T-cell (primary cell): ENCODE measurements at regions not wholly inside any gene's neighbourhood (a gene's known extent, or its start where the extent isn't known, plus 50 kb on each side); places are given as distances from the start of the nearest gene placed in this dataset.

ENCODE experiments used
- ATAC-seq, 4 experiments: fragments of 200-7000 bp in 3 of 4; fragments of 150-1000 bp in 1 of 4; cut with Tn5 transposase; replicated peaks in 1 of 4; 1 replicate in 3 of 4; 2 replicates in 1 of 4; pipeline ENCODE4 v1.10.0; 2021; ENCODE audit warnings: moderate library complexity in 3 of 4, mild to moderate bottlenecking in 2 of 4, moderate number of reproducible peaks in 1 of 4
- CTCF ChIA-PET, 2 donors: fragments of 300-600 bp; sonication (Branson Sonifier 250); formaldehyde crosslinking; loops; one replicate each; lab custom pipeline; 2022; ENCODE audit warnings: antibody characterized with exemption in 2 of 2; lab: Charles Lee
- POLR2A ChIA-PET, 2 donors: fragments of 300-600 bp; sonication (Branson Sonifier 250); formaldehyde crosslinking; loops; one replicate each; lab custom pipeline; 2022; ENCODE audit warnings: antibody characterized with exemption in 2 of 2; lab: Charles Lee
- DNase-seq, 35 experiments: peaks; one replicate each; pipeline versions ENCODE4 v3.0.0 to v3.0.0-alpha.2; 2013 to 2023
- H3K27ac ChIP-seq: one replicate; pipeline ENCODE4 v1.5.1; 2013; ENCODE audit warnings: low read length
- H3K27me3 ChIP-seq, 2 experiments: replicated peaks in 1 of 2; 1 replicate in 1 of 2; 2 replicates in 1 of 2; pipeline versions ENCODE4 v1.6.1 to v1.7.0; 2013; ENCODE audit warnings: low read length in 1 of 2, mixed read lengths in 1 of 2; ENCODE audit not compliant: control insufficient read depth in 2 of 2, insufficient read depth in 2 of 2; ENCODE audit errors: extremely low read depth in 1 of 2
- H3K36me3 ChIP-seq, 2 donors: 1 replicate in 1 of 2; 2 replicates in 1 of 2; pipeline versions ENCODE4 v1.6.1 to v1.7.0; 2013; ENCODE audit warnings: low read length in 1 of 2; ENCODE audit not compliant: control insufficient read depth in 2 of 2, insufficient read depth in 1 of 2; ENCODE audit errors: extremely low read depth in 1 of 2
- H3K4me1 ChIP-seq, 2 experiments: 1 replicate in 1 of 2; 2 replicates in 1 of 2; pipeline versions ENCODE4 v1.6.1 to v1.7.0; 2013; ENCODE audit warnings: low read length in 2 of 2, mixed read lengths in 1 of 2; ENCODE audit not compliant: insufficient read depth in 2 of 2, control insufficient read depth in 1 of 2; ENCODE audit errors: extremely low read depth in 1 of 2
- H3K4me3 ChIP-seq, 2 donors: 1 replicate in 1 of 2; 2 replicates in 1 of 2; pipeline versions ENCODE4 v1.5.1 to v1.7.0; 2013; ENCODE audit warnings: mild to moderate bottlenecking in 2 of 2, low read length in 1 of 2, moderate library complexity in 1 of 2; ENCODE audit not compliant: control insufficient read depth in 1 of 2; ENCODE audit errors: extremely low read depth in 1 of 2
- H3K9me3 ChIP-seq: 2 replicates; pipeline ENCODE4 v1.7.0; 2013
- H3K27ac Mint-ChIP-seq, 2 donors: one replicate each; pipeline ENCODE4 v1.8.0; 2020 to 2021; ENCODE audit warnings: mild to moderate bottlenecking in 2 of 2, mixed read lengths in 2 of 2
- H3K27me3 Mint-ChIP-seq, 2 donors: one replicate each; pipeline ENCODE4 v1.8.0; 2021 to 2022; ENCODE audit warnings: mixed read lengths in 2 of 2
- H3K36me3 Mint-ChIP-seq: one replicate; pipeline ENCODE4 v1.8.0; 2021; ENCODE audit warnings: mixed read lengths
- H3K4me1 Mint-ChIP-seq, 3 donors: one replicate each; pipeline ENCODE4 v1.8.0; 2020 to 2022; ENCODE audit warnings: mixed read lengths in 3 of 3, mild to moderate bottlenecking in 1 of 3
- H3K4me3 Mint-ChIP-seq, 3 donors: one replicate each; pipeline ENCODE4 v1.8.0; 2020 to 2022; ENCODE audit warnings: mild to moderate bottlenecking in 3 of 3, mixed read lengths in 3 of 3, moderate library complexity in 3 of 3
- H3K9me3 Mint-ChIP-seq, 3 donors: one replicate each; pipeline ENCODE4 v1.8.0; 2020 to 2022; ENCODE audit warnings: mixed read lengths in 3 of 3
- WGBS: methylation state at CpG from one replicate; pipeline ENCODE4 v1.1.5; 2013; ENCODE audit warnings: missing lambda C conversion rate; ENCODE audit not compliant: insufficient coverage; 5-methylcytosine and 5-hydroxymethylcytosine counted together

DNA sequence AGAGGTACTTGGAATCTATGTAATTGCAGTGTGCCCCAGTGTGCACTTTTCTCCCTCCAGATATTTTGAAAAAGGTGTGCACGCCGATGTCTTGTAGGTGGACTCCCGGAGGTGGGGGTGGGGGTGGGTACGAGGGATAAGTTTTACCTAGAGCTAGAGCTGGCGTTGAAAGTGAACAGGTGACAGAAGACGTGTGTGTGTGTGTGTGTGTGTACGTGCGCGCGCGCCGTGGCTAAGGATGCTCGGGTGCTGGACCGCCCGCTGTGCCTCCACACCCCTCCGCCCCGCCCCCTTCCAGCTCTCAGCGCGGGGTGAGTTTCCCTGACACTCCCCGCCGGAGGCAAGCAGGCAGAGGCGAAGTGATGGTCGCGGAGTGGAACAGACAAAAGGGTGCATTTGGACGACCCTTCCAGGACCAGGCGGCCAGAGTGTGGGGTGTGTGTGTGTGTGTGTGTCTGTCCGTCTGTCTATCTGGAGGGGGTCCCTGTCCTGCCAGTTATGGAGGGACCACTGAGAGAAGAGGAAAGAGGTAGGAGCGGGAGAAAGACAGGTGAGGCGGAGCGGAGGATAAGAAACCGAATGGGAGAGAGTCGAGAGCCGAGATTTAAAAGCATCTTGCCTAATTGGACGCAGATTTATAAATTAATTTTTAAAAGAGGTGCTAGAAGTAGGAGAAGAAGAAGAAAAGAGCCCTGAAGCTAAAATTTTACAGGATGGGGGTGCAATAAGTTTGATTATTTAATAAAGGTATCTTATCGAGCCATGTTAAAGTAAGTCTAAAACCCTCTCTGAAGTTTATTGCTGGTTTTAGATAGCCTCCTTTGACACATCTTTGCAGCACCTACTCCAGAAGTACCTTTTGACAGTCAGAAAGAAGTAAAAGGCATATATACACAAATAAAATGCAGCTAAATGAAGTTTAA is 335.8 kb upstream of the THRB start:
- 10% methylated on average over 28 of the region's 35 CpGs for WGBS
- H3K4me1 Mint-ChIP-seq = no peaks in the 10 kb centered on the region

DNA sequence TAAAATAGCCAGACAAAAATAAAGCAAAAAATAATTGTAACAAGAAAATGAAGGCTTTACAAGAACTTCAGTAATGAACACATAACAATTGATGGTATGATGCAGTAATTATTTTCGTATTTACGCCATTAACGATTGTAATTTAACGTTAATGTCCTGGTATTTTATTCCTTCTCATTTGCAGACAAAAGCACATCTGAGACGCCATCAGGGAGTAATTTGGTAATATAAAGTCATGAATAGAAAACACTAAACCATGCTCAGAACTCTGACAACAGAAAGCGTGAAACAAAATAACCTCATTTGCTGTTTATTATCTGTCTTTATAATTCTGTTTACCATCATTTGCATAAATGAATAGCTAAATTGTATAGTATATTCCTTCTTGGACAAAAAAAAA is 336.6 kb upstream of the THRB start:
- H3K4me1 ChIP-seq = no peaks in the 10 kb centered on the region
- H3K27ac ChIP-seq = no peak overlapping the region
- CTCF ChIA-PET = interaction anchor here in 1 of 2 donors (0.6 kb wide), 1 partner anchor 1398 kb away, joined by 3 read pairs; no protein-coding TSS in a partner anchor
- Mint-ChIP-seq H3K27me3 (peaks cover 36 to 43% of the 10 kb centered on the region in 2 donors), H3K4me3 (no peak overlapping the region), H3K4me1 (no peaks in the 10 kb centered on the region), H3K27ac (no peak overlapping the region), H3K36me3 (no peaks in the 10 kb centered on the region), H3K9me3 (peaks cover 5 to 17% (median 16%) of the 10 kb centered on the region in 3 donors)
- ATAC-seq (no peak), DNase-seq (no peak)
- POLR2A ChIA-PET = no interaction called here
- no peaks in the 10 kb centered on the region for H3K9me3 ChIP-seq
- H3K27me3 ChIP-seq = peaks cover 17 to 18% of the 10 kb centered on the region in 2 experiments
- no peak overlapping the region for H3K4me3 ChIP-seq
- WGBS = no CpG with 5 or more reads among the region's 6 CpGs
- no peaks in the 10 kb centered on the region for H3K36me3 ChIP-seq

More for the DNA sequence above, 335.8 kb upstream of the THRB start:
- Mint-ChIP-seq H3K4me3 (no peak overlapping the region), H3K36me3 (no peaks in the 10 kb centered on the region), H3K9me3 (peaks cover 2 to 17% (median 16%) of the 10 kb centered on the region in 3 donors), H3K27ac (no peak overlapping the region), H3K27me3 (peaks cover 36 to 43% of the 10 kb centered on the region in 2 donors)
- peaks cover 17 to 18% of the 10 kb centered on the region in 2 experiments for H3K27me3 ChIP-seq
- DNase-seq (no peak), ATAC-seq (no peak)
- POLR2A ChIA-PET = no interaction called here
- no peaks in the 10 kb centered on the region for H3K9me3 ChIP-seq
- CTCF ChIA-PET = interaction anchor here in 1 of 2 donors (0.6 kb wide), 1 partner anchor 1399 kb away, joined by 3 read pairs; no protein-coding TSS in a partner anchor
- H3K36me3 ChIP-seq = no peaks in the 10 kb centered on the region
- H3K4me1 ChIP-seq = no peaks in the 10 kb centered on the region
- H3K4me3 ChIP-seq = no peak overlapping the region
- no peak overlapping the region for H3K27ac ChIP-seq

DNA sequence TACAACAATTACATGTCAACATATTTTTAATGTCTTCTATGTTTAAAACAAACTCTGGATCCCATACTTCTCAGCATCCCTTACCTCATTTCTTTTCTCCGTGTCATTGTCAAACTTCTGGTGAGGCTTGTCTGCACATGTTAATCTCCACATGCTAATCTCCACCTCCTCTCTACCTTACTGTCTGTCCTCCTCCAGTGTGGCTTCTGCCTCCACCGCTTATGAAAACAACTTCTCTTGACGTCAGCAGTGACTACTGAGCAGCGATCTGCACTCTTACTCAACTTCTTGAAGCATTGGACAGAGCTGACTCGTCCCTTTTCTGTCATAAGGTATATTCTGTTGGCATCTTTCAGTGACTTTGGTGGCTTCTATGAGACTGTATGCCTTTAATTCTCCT is 338.2 kb upstream of the THRB start:
- Mint-ChIP-seq H3K4me1 (no peaks in the 10 kb centered on the region), H3K27ac (no peak overlapping the region), H3K36me3 (no peaks in the 10 kb centered on the region), H3K9me3 (peaks cover 4 to 9% (median 5%) of the 10 kb centered on the region in 3 donors), H3K4me3 (no peak overlapping the region), H3K27me3 (peaks cover 25 to 27% of the 10 kb centered on the region in 2 donors)
- H3K4me1 ChIP-seq = no peaks in the 10 kb centered on the region
- no peak for DNase-seq
- H3K4me3 ChIP-seq = no peak overlapping the region
- H3K27me3 ChIP-seq = peaks cover 12 to 18% of the 10 kb centered on the region in 2 experiments
- H3K36me3 ChIP-seq = no peaks in the 10 kb centered on the region
- WGBS = 66% methylated on average over 4 of the region's 5 CpGs
- ATAC-seq = no peak
- no peaks in the 10 kb centered on the region for H3K9me3 ChIP-seq
- CTCF ChIA-PET = no interaction called here
- no peak overlapping the region for H3K27ac ChIP-seq
- POLR2A ChIA-PET = no interaction called here

DNA sequence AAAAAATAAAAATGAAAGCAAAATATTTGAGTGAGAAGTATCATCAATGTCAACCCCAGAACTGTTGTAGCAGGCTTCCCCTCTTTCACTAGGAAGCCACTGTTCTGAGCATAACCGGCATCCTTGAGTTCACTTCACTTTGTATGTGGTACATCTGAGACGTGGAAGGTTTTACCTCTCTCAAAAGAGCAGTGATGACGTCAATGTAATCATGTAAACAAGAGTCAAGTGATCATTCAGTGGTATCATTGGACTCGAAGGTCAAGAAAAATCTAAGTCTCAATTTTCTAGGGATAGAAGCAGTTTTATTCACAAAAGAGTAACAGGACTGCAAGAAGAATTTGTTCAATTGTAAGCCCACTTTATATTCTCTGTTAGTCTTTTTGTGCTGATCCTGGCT is 339.8 kb upstream of the THRB start:
- H3K4me3 Mint-ChIP-seq = no peak overlapping the region
- Histone ChIP-seq H3K4me3 (no peak overlapping the region), H3K9me3 (no peaks in the 10 kb centered on the region), H3K27me3 (peaks cover 11 to 12% of the 10 kb centered on the region in 2 experiments), H3K4me1 (no peaks in the 10 kb centered on the region), H3K27ac (no peak overlapping the region), H3K36me3 (no peaks in the 10 kb centered on the region)
- ChIA-PET CTCF (no interaction called here), POLR2A (no interaction called here)
- H3K9me3 Mint-ChIP-seq = peaks cover 4 to 9% (median 6%) of the 10 kb centered on the region in 3 donors
- ATAC-seq = no peak
- no peak overlapping the region for H3K27ac Mint-ChIP-seq
- no peaks in the 10 kb centered on the region for H3K4me1 Mint-ChIP-seq
- WGBS = 60% methylated on average over 2 of the region's 4 CpGs
- DNase-seq = no peak
- H3K36me3 Mint-ChIP-seq = no peaks in the 10 kb centered on the region
- peaks cover 14 to 18% of the 10 kb centered on the region in 2 donors for H3K27me3 Mint-ChIP-seq

DNA sequence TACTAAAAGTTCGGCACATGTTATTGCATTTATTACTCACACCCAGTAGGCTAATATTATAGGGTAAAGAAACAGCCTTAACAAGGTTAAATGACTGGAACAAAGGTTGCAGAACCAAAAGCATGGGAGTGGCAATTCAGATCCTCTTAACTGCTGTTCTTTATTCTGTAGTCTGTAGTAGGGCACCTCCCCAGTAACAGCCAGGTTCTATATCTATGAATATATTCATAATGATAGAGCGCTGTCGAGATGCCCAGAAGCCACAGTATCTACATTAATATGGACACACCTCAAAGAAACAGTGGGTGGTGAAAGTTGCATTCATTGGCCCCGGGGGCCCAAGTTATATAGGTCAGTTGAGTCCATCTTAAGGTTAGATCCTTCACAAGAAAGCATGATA is 340.9 kb upstream of the THRB start:
- Mint-ChIP-seq H3K27ac (no peak overlapping the region), H3K27me3 (peaks cover 4 to 9% of the 10 kb centered on the region in 2 donors), H3K4me3 (no peak overlapping the region), H3K9me3 (peaks cover 4 to 9% (median 6%) of the 10 kb centered on the region in 3 donors), H3K4me1 (no peaks in the 10 kb centered on the region), H3K36me3 (no peaks in the 10 kb centered on the region)
- Histone ChIP-seq H3K27ac (no peak overlapping the region), H3K4me3 (no peak overlapping the region), H3K9me3 (no peaks in the 10 kb centered on the region), H3K4me1 (no peaks in the 10 kb centered on the region), H3K27me3 (peaks cover under 1 to 10% of the 10 kb centered on the region in 2 experiments), H3K36me3 (no peaks in the 10 kb centered on the region)
- no peak for ATAC-seq
- ChIA-PET POLR2A (no interaction called here), CTCF (no interaction called here)
- no CpG with 5 or more reads among the region's 4 CpGs for WGBS
- no peak for DNase-seq

DNA sequence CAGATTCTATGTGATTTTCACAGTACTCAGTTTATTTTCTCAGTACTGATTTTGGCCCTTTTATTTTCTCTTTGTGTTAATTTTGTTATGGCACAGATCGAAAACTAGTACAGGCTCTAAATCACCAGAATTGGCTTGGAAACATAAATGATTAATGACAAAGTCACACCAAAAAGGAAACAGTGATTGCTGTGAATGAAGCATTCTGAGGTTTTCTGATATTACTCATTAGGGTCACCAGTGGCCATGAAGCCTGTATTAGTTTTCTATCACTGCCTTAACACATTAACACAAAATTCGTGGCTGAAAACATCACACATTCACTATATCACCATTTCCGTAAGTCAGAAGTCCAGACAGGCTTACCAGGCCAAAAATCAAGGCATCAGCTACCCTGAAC is 343.0 kb upstream of the THRB start:
- H3K4me3 Mint-ChIP-seq = no peak overlapping the region
- H3K4me3 ChIP-seq = no peak overlapping the region
- ATAC-seq (no peak), DNase-seq (no peak)
- peaks cover 4 to 9% (median 6%) of the 10 kb centered on the region in 3 donors for H3K9me3 Mint-ChIP-seq
- H3K27me3 ChIP-seq = peaks cover 0 to 2% of the 10 kb centered on the region in 2 experiments
- no peaks in the 10 kb centered on the region for H3K27me3 Mint-ChIP-seq
- no peaks in the 10 kb centered on the region for H3K36me3 ChIP-seq
- WGBS = 37% methylated on average over 2 of the region's 3 CpGs
- no peak overlapping the region for H3K27ac Mint-ChIP-seq
- ChIA-PET POLR2A (no interaction called here), CTCF (no interaction called here)
- H3K4me1 Mint-ChIP-seq = no peaks in the 10 kb centered on the region
- H3K4me1 ChIP-seq = no peaks in the 10 kb centered on the region
- no peak overlapping the region for H3K27ac ChIP-seq
- no peaks in the 10 kb centered on the region for H3K9me3 ChIP-seq
- no peaks in the 10 kb centered on the region for H3K36me3 Mint-ChIP-seq
